Ascending aorta (tissue), 2 donors: ENCODE measurements at regions not wholly inside any gene's neighbourhood (a gene's known extent, or its start where the extent isn't known, plus 50 kb on each side); places are given as distances from the start of the nearest gene placed in this dataset.

Source experiments
- DNase-seq, 2 donors: peaks; one replicate each; pipeline ENCODE4 v3.0.0-alpha.2; 2019; ENCODE audit warnings: low spot score in 2 of 2
- H3K27ac ChIP-seq, 2 donors: fragments of 200-600 bp; sonication (generic); one replicate each; pipeline ENCODE4 v1.5.1; 2016 to 2017; ENCODE audit warnings: mild to moderate bottlenecking in 1 of 2
- H3K27me3 ChIP-seq: fragments of 200-600 bp; sonication (generic); one replicate; pipeline ENCODE4 v1.5.1; 2017
- H3K36me3 ChIP-seq, 2 donors: fragments of 200-600 bp; sonication (generic); one replicate each; pipeline ENCODE4 v1.5.1; 2016
- H3K4me1 ChIP-seq, 2 donors: fragments of 200-600 bp; sonication (generic); one replicate each; pipeline ENCODE4 v1.5.1; 2016 to 2017; ENCODE audit warnings: mild to moderate bottlenecking in 1 of 2
- H3K4me3 ChIP-seq, 2 donors: fragments of 200-600 bp; sonication (generic); one replicate each; pipeline ENCODE4 v1.5.1; 2016 to 2017; ENCODE audit warnings: mild to moderate bottlenecking in 1 of 2
- H3K9me3 ChIP-seq, 2 donors: fragments of 200-600 bp; sonication (generic); one replicate each; pipeline ENCODE4 v1.5.1; 2016
- intact Hi-C: fragments of 100-400 bp; cut with DNase I; formaldehyde crosslinking; loops from one replicate; pipeline ENCODE4 v1.15.1; 2023
- TF ChIP-seq, protein P1 (sequence below), 3 experiments: fragments of 200-600 bp in 2 of 3; fragments of 450-650 bp in 1 of 3; sonication (generic) in 2 of 3; IDR thresholded peaks; one replicate each; pipeline ENCODE4 v1.5.1; 2016 to 2019; ENCODE audit warnings: antibody characterized with exemption in 3 of 3, mild to moderate bottlenecking in 1 of 3, moderate library complexity in 1 of 3

DNA sequence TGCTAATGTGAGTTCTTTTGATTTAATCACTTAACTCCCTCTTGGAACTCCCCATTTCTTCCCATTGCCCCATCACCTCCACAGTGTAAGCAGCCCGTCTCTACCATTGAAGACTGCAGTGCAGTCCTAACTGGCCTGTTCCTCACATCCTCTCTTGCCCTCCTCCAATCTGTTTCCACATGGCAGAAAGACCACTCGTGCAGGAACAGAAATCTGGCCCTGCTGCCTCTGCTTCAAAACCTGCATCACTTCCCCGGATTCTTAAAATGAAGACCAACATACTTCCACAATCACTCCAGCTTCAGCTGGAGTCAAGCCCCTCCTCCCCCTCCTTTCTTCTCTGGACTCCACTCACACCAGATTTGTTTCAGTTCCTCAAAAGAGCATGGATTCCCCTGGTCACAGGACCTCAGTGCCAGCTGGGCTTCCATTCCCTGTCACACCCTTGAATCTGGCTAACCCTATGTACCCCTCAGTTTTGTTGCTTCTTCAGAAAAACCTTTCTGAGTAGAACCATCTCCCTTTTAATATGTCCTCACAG is 802.3 kb downstream of the MAFB start:
- no peak overlapping the region for H3K4me3 ChIP-seq
- no peaks in the 10 kb centered on the region for H3K36me3 ChIP-seq
- peaks cover 0 to 3% of the 10 kb centered on the region in 2 donors for H3K9me3 ChIP-seq
- intact Hi-C loops, result loop anchor here (10.0 kb wide), 1 partner anchor 1078 kb away; no protein-coding TSS in a partner anchor
- TF ChIP-seq, protein P1, sequence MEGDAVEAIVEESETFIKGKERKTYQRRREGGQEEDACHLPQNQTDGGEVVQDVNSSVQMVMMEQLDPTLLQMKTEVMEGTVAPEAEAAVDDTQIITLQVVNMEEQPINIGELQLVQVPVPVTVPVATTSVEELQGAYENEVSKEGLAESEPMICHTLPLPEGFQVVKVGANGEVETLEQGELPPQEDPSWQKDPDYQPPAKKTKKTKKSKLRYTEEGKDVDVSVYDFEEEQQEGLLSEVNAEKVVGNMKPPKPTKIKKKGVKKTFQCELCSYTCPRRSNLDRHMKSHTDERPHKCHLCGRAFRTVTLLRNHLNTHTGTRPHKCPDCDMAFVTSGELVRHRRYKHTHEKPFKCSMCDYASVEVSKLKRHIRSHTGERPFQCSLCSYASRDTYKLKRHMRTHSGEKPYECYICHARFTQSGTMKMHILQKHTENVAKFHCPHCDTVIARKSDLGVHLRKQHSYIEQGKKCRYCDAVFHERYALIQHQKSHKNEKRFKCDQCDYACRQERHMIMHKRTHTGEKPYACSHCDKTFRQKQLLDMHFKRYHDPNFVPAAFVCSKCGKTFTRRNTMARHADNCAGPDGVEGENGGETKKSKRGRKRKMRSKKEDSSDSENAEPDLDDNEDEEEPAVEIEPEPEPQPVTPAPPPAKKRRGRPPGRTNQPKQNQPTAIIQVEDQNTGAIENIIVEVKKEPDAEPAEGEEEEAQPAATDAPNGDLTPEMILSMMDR (IDR thresholded peaks at IDR 0.05), result no peak
- H3K27me3 ChIP-seq, result no peaks in the 10 kb centered on the region
- H3K4me1 ChIP-seq, result no peaks in the 10 kb centered on the region
- DNase-seq, result peak; percentile 9 to 71
- H3K27ac ChIP-seq, result no peak overlapping the region

DNA sequence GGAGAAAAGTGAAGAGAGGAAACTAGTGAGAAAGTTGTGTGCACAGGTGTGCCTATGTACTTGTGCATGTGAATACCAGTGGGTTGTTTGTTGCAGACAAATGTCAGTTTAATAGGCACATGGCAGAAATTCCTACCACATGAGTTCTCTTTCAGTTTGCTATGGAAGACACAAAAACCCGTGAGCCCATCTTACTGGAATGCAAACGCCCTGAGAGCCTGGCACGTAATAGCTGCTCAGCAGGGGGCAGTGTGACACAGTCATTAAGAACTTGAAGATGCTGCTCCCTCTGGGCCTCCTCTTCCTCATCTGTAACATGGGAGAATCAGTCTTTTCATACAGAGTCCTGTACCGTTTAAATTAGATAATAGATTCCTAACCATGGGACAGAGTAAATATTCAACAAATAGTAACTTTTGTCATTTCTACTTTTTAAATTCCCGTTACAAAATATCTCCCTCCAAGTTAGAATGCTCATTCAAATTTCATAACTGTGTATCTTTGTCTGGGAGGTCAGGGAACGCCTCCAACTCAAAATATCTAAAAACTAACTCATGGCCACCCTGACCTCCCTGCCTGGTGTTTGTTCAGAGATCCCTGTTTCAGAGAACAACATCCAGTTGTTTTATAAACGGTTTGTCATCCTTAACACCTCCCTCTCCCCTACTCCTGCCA is 802.9 kb downstream of the MAFB start:
- H3K9me3 ChIP-seq, result peaks cover 0 to 3% of the 10 kb centered on the region in 2 donors
- H3K27ac ChIP-seq, result no peak overlapping the region
- H3K4me1 ChIP-seq, result no peaks in the 10 kb centered on the region
- peak; percentile 14 to 82 for DNase-seq
- TF ChIP-seq, protein P1 (IDR thresholded peaks at IDR 0.05), result peak in 2 of 3 experiments; percentile 32 to 40
- H3K4me3 ChIP-seq, result no peak overlapping the region
- H3K27me3 ChIP-seq, result no peaks in the 10 kb centered on the region
- intact Hi-C loops, result loop anchor here (10.0 kb wide), 1 partner anchor 1079 kb away; no protein-coding TSS in a partner anchor
- no peaks in the 10 kb centered on the region for H3K36me3 ChIP-seq

DNA sequence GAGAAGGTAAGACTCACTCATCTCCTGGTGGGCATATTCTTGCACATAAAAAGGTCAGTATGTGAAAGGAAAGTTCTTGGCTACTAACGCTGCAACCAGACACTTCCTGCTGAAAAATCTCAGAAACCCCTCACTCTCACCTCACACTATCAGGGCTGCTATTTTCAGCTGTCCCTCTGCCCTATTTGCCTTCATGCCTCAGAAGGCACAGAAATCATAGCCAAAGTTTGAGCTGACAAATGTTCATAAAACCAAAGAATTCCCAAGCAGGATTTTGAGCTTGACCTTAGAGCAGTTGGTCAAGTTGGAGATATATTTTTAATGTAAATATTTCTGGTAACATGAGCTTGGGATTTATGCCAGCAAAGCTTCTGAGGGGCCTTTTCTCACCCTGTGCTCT is 806.2 kb downstream of the MAFB start:
- Histone ChIP-seq H3K4me1 (no peaks in the 10 kb centered on the region), H3K9me3 (peaks cover 0 to 3% of the 10 kb centered on the region in 2 donors), H3K36me3 (no peaks in the 10 kb centered on the region), H3K27me3 (no peaks in the 10 kb centered on the region), H3K27ac (no peak overlapping the region), H3K4me3 (no peak overlapping the region)
- intact Hi-C loops, result loop anchor here (10.0 kb wide), 1 partner anchor 1082 kb away; no protein-coding TSS in a partner anchor
- no peak for DNase-seq
- TF ChIP-seq, protein P1 (IDR thresholded peaks at IDR 0.05), result no peak

DNA sequence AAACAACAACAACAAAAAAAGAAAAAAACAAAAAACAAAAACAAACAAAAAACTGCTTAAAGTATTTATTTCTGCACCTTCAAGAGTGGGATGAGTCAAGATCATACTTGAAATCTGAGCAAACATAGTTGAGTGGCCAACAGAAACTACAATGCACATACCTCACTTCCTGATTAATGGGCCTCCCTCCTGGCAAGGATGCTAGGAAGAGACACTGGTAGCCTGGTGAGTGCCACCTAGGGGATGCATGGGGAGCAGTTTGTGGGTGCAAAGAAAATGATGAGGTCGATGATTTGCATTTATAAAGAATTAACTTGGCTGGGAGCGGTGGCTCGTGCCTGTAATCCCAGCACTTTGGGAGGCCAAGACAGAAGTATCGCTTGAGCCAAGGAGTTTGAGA is 808.1 kb downstream of the MAFB start:
- no peak overlapping the region for H3K27ac ChIP-seq
- intact Hi-C loops, result loop anchor here (10.0 kb wide), 1 partner anchor 1084 kb away; no protein-coding TSS in a partner anchor
- no peak for DNase-seq
- no peaks in the 10 kb centered on the region for H3K4me1 ChIP-seq
- H3K36me3 ChIP-seq, result no peaks in the 10 kb centered on the region
- TF ChIP-seq, protein P1 (IDR thresholded peaks at IDR 0.05), result no peak
- H3K9me3 ChIP-seq, result peaks cover 0 to 3% of the 10 kb centered on the region in 2 donors
- H3K4me3 ChIP-seq, result no peak overlapping the region
- no peaks in the 10 kb centered on the region for H3K27me3 ChIP-seq

DNA sequence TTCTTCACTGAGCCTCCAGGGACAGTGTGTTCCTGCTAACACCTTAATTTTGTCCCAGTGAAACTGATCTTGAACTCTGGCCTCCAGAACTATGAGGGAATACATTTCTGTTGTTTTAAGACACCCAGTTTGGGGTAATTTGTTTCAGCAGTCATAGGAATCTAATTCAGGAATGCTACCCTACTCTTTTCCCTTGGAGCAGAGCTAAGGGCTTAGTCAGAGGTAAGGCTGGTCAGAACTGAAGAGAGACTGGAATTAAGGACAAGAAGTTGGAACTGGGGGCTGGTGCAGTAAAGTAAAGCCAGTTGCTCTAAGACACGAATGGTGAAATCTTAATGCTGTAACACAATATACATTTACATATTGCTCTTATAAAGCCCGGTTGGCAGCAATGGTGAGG is 809.7 kb downstream of the MAFB start:
- no peak overlapping the region for H3K27ac ChIP-seq

More for the DNA sequence above, 809.7 kb downstream of the MAFB start:
- Histone ChIP-seq H3K36me3 (no peaks in the 10 kb centered on the region), H3K4me3 (no peak overlapping the region), H3K27me3 (no peaks in the 10 kb centered on the region), H3K9me3 (peaks cover 0 to 3% of the 10 kb centered on the region in 2 donors), H3K4me1 (no peaks in the 10 kb centered on the region)
- no peak for DNase-seq
- TF ChIP-seq, protein P1 (IDR thresholded peaks at IDR 0.05), result no peak
- intact Hi-C loops, result no loop called here
